HCT116 (cell line): ENCODE measurements at regions not wholly inside any gene's neighbourhood (a gene's known extent, or its start where the extent isn't known, plus 50 kb on each side); places are given as distances from the start of the nearest gene placed in this dataset.

Experiments
- ATF3 ChIP-seq: IDR thresholded peaks from 2 replicates; pipeline ENCODE4 v1.6.1; 2012
- CBX3 ChIP-seq: IDR thresholded peaks from 2 replicates; pipeline ENCODE4 v1.6.1; 2012; ENCODE audit warnings: low read depth
- CEBPB ChIP-seq: IDR thresholded peaks from 2 replicates; pipeline ENCODE4 v1.6.1; 2012; ENCODE audit warnings: low read depth
- CTCF ChIP-seq, 3 experiments: fragments of 200-600 bp in 1 of 3; sonication (generic) in 1 of 3; IDR thresholded peaks in 2 of 3; conservative IDR thresholded peaks in 1 of 3; 2 replicates each; pipeline ENCODE4 v1.5.1; 2012 to 2017; ENCODE audit warnings: low read depth in 2 of 3, low read length in 2 of 3, antibody characterized with exemption in 1 of 3, borderline replicate concordance in 1 of 3, control low read depth in 1 of 3, mild to moderate bottlenecking in 1 of 3, mixed read lengths in 1 of 3, mixed run types in 1 of 3, moderate library complexity in 1 of 3; ENCODE audit not compliant: insufficient read depth in 1 of 3
- EGR1 ChIP-seq: IDR thresholded peaks from 2 replicates; pipeline ENCODE4 v1.6.1; 2012; ENCODE audit warnings: low read depth
- EZH2 ChIP-seq: fragments of 200-600 bp; sonication (generic); IDR thresholded peaks from 2 replicates; pipeline ENCODE4 v1.6.1; 2017; ENCODE audit warnings: antibody characterized with exemption, mixed run types
- EZH2phosphoT487 ChIP-seq: fragments of 200-600 bp; IDR thresholded peaks from 2 replicates; pipeline ENCODE4 v1.6.1; 2018; ENCODE audit warnings: antibody characterized with exemption, borderline replicate concordance
- POLR2A ChIP-seq: IDR thresholded peaks from 2 replicates; pipeline ENCODE4 v1.7.0; 2011; ENCODE audit warnings: borderline replicate concordance; ENCODE audit not compliant: insufficient read depth, insufficient read length; ENCODE audit errors: extremely low read depth
- YY1 ChIP-seq: IDR thresholded peaks from 2 replicates; pipeline ENCODE4 v1.6.1; 2011; ENCODE audit warnings: low read length, low read depth, moderate library complexity, mild to moderate bottlenecking; ENCODE audit not compliant: insufficient replicate concordance; ENCODE audit errors: extremely low read depth

GRCh38 chr20:29756664-29757063 is 1500.8 kb upstream of the DEFB115 start:
- TF ChIP-seq EGR1 (no peak), CTCF (IDR thresholded peaks at IDR 0.05 in 2 of 3, conservative IDR thresholded peaks at IDR 0.05 in 1 of 3; ENCODE audit: borderline replicate concordance in 1 of 3, insufficient read depth in 1 of 3, low read depth in 2 of 3, low read length in 2 of 3) (no peak), ATF3 (no peak), CBX3 (no peak), POLR2A (no peak), EZH2phosphoT487 (no peak), CEBPB (no peak), YY1 (no peak), EZH2 (no peak)
